CD14-positive monocyte (primary cell): ENCODE measurements at regions not wholly inside any gene's neighbourhood (a gene's known extent, or its start where the extent isn't known, plus 50 kb on each side); places are given as distances from the start of the nearest gene placed in this dataset.
"Not testable (repeated sequence)": the region's sequence is repeated elsewhere in the genome, so short reads cannot be mapped to it uniquely, and the experiment has no call there.

Experiments
- DNase-seq, 3 donors: peaks; one replicate each; pipeline ENCODE4 v3.0.0-alpha.2; 2011 to 2022
- H2AFZ ChIP-seq: 2 replicates; pipeline ENCODE4 v1.6.0; 2012; ENCODE audit warnings: mild to moderate bottlenecking, low read depth, low read length, inconsistent platforms; ENCODE audit not compliant: insufficient read depth, poor library complexity, severe bottlenecking
- H3K27ac ChIP-seq, 2 donors: 1 replicate in 1 of 2; 2 replicates in 1 of 2; pipeline ENCODE4 v1.5.1; 2012 to 2013; ENCODE audit warnings: low read length in 2 of 2, control low read depth in 1 of 2, inconsistent platforms in 1 of 2, low read depth in 1 of 2, mild to moderate bottlenecking in 1 of 2
- H3K27me3 ChIP-seq, 2 donors: one replicate each; pipeline versions ENCODE4 v1.6.0 to v1.6.1; 2011 to 2013; ENCODE audit warnings: low read length in 2 of 2; ENCODE audit not compliant: control insufficient read depth in 2 of 2, insufficient read depth in 2 of 2
- H3K36me3 ChIP-seq, 2 donors: replicated peaks in 1 of 2; 1 replicate in 1 of 2; 2 replicates in 1 of 2; pipeline versions ENCODE4 v1.5.1 to v1.6.1; 2012 to 2013; ENCODE audit warnings: low read length in 2 of 2, control low read depth in 1 of 2, inconsistent platforms in 1 of 2, mild to moderate bottlenecking in 1 of 2; ENCODE audit not compliant: insufficient read depth in 2 of 2, control insufficient read depth in 1 of 2
- H3K4me1 ChIP-seq, 2 donors: 1 replicate in 1 of 2; 2 replicates in 1 of 2; pipeline versions ENCODE4 v1.5.1 to v1.6.1; 2012 to 2013; ENCODE audit warnings: low read length in 2 of 2, control low read depth in 1 of 2, inconsistent platforms in 1 of 2, mild to moderate bottlenecking in 1 of 2, moderate library complexity in 1 of 2; ENCODE audit not compliant: insufficient read depth in 2 of 2, control insufficient read depth in 1 of 2
- H3K4me2 ChIP-seq: replicated peaks from 2 replicates; pipeline ENCODE3; 2012; ENCODE audit warnings: low read length, moderate library complexity, mild to moderate bottlenecking; ENCODE audit not compliant: poor library complexity, severe bottlenecking; ENCODE audit errors: extremely low read depth
- H3K4me3 ChIP-seq, 3 experiments: fragments of 200-600 bp in 1 of 3; sonication (generic) in 1 of 3; replicated peaks in 1 of 3; 1 replicate in 2 of 3; 2 replicates in 1 of 3; pipeline ENCODE4 v1.5.1; 2011 to 2013; ENCODE audit warnings: low read length in 3 of 3, mild to moderate bottlenecking in 3 of 3, control low read depth in 2 of 3, low read depth in 2 of 3, inconsistent platforms in 1 of 3, moderate library complexity in 1 of 3
- H3K79me2 ChIP-seq: 2 replicates; pipeline ENCODE4 v1.6.0; 2012; ENCODE audit warnings: mild to moderate bottlenecking, control low read depth, inconsistent platforms, low read length, moderate library complexity; ENCODE audit not compliant: insufficient read depth
- H3K9ac ChIP-seq: 2 replicates; pipeline ENCODE4 v1.6.0; 2017; ENCODE audit warnings: low read length, mild to moderate bottlenecking; ENCODE audit not compliant: insufficient read depth, poor library complexity, severe bottlenecking
- H3K9me3 ChIP-seq, 2 donors: replicated peaks in 1 of 2; 1 replicate in 1 of 2; 2 replicates in 1 of 2; pipeline versions ENCODE4 v1.5.1 to v1.6.1; 2012 to 2013; ENCODE audit warnings: low read length in 2 of 2, control low read depth in 1 of 2; ENCODE audit not compliant: control insufficient read depth in 1 of 2, insufficient read depth in 1 of 2
- H4K20me1 ChIP-seq: 2 replicates; pipeline ENCODE4 v1.6.0; 2012; ENCODE audit warnings: mild to moderate bottlenecking, low read length, control low read depth, moderate library complexity; ENCODE audit not compliant: insufficient read depth
- H3K27ac Mint-ChIP-seq, 7 donors: one replicate each; pipeline ENCODE4 v1.8.0; 2020; ENCODE audit warnings: mild to moderate bottlenecking in 7 of 7, mixed read lengths in 7 of 7, moderate library complexity in 6 of 7, inconsistent platforms in 2 of 7
- H3K27me3 Mint-ChIP-seq, 3 donors: one replicate each; pipeline ENCODE4 v1.8.0; 2021 to 2022; ENCODE audit warnings: low read depth in 3 of 3, mild to moderate bottlenecking in 3 of 3, mixed read lengths in 3 of 3, moderate library complexity in 3 of 3, inconsistent platforms in 1 of 3
- H3K36me3 Mint-ChIP-seq, 2 donors: one replicate each; pipeline ENCODE4 v1.8.0; 2020; ENCODE audit warnings: mixed read lengths in 2 of 2, inconsistent platforms in 1 of 2, mild to moderate bottlenecking in 1 of 2
- H3K4me1 Mint-ChIP-seq: one replicate; pipeline ENCODE4 v1.8.0; 2020; ENCODE audit warnings: mild to moderate bottlenecking, mixed read lengths
- H3K4me3 Mint-ChIP-seq, 2 donors: one replicate each; pipeline ENCODE4 v1.8.0; 2020; ENCODE audit warnings: mild to moderate bottlenecking in 2 of 2, mixed read lengths in 2 of 2, moderate library complexity in 1 of 2
- H3K9me3 Mint-ChIP-seq, 7 donors: one replicate each; pipeline ENCODE4 v1.8.0; 2020 to 2022; ENCODE audit warnings: mixed read lengths in 7 of 7, mild to moderate bottlenecking in 6 of 7, moderate library complexity in 6 of 7, inconsistent platforms in 2 of 7
- CTCF ChIP-seq: fragments of 200-600 bp; IDR thresholded peaks from one replicate; pipeline ENCODE4 v1.8.0; 2022; ENCODE audit warnings: antibody characterized with exemption, mild to moderate bottlenecking
- WGBS: methylation state at CpG from one replicate; pipeline ENCODE4 v1.1.5; 2013; ENCODE audit warnings: missing lambda C conversion rate; ENCODE audit not compliant: insufficient coverage; 5-methylcytosine and 5-hydroxymethylcytosine counted together
- intact Hi-C, 2 donors: fragments of 100-400 bp; cut with micrococcal nuclease; formaldehyde crosslinking; loops; one replicate each; pipeline versions ENCODE4 v1.15.0 to v1.15.1; 2023

DNA sequence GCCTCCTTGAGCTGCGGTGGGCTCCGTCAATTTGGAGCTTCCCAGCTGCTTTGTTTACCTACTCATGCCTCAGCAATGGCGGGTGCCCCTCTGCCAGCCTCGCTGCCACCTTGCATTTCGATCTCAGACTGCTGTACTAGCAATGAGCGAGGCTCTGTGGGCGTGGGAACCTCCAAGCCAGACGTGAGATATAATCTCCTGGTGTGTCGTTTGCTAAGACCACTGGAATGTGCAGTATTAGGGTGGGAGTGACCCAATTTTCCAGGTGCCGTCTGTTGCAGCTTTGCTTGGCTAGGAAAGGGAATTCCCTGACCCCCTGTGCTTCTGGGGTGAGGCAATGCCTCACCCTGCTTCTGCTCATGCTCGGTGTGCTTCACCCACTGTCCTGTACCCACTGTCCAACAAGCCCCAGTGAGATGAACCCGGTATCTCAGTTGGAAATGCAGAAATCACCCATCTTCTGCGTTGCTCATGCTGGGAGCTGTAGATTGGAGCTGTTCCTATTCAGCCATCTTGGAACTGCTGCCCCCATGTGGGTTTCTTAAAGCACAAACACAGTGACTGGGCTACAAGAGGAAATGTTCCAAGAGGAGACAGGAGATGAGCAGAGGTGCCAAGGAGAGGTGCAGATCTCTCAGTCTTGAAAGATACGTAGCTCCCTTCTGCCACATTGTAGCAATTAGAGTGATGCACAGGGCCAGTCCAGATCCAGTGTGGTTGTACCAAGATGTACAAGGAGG, 193.0 kb upstream of the IGFBP7 start:
- Mint-ChIP-seq H3K4me1 (no peaks in the 10 kb centered on the region), H3K9me3 (peaks cover 5 to 22% (median 17%) of the 10 kb centered on the region in 7 donors), H3K27me3 (peaks cover 2 to 5% (median 2%) of the 10 kb centered on the region in 3 donors)

DNA sequence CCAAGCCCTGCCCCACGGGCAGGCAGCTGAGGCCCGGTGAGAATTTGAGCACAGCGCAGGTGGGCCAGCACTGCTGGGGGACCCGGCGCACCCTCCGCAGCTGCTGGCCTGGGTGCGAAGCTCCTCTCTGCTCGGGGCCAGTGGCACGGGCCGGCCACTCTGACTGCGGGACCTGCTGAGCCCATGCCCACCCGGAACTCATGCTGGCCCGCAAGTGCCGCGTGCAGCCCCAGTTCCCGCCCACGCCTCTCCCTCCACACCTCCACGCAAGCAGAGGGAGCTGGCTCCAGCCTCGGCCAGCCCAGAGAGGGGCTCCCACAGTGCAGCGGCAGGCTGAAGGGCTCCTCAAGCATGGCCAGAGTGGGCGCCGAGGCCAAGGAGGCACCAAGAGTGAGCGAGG, 190.1 kb upstream of the IGFBP7 start:
- H3K9ac ChIP-seq, H3K79me2 ChIP-seq, H3K4me3 Mint-ChIP-seq, H3K27me3 ChIP-seq, H2AFZ ChIP-seq, H3K27ac ChIP-seq, H4K20me1 ChIP-seq, H3K4me3 ChIP-seq, H3K4me1 ChIP-seq, intact Hi-C loops, H3K27me3 Mint-ChIP-seq, H3K36me3 Mint-ChIP-seq, H3K36me3 ChIP-seq, H3K4me2 ChIP-seq, DNase-seq, H3K4me1 Mint-ChIP-seq, H3K27ac Mint-ChIP-seq: not testable (repeated sequence)
- H3K9me3 ChIP-seq = peaks cover 7 to 12% of the 10 kb centered on the region in 2 donors
- WGBS = 97% methylated on average over 15 of the region's 23 CpGs
- peaks cover 8 to 22% (median 20%) of the 10 kb centered on the region in 7 donors for H3K9me3 Mint-ChIP-seq

More for the DNA sequence above, 193.0 kb upstream of the IGFBP7 start:
- H3K36me3 Mint-ChIP-seq = no peaks in the 10 kb centered on the region
- Histone ChIP-seq H3K4me3 (no peak overlapping the region), H3K27ac (no peak overlapping the region), H3K9me3 (peaks cover 7 to 15% of the 10 kb centered on the region in 2 donors), H3K36me3 (no peaks in the 10 kb centered on the region), H3K4me2 (no peak overlapping the region), H2AFZ (no peak overlapping the region), H4K20me1 (no peaks in the 10 kb centered on the region), H3K79me2 (no peaks in the 10 kb centered on the region), H3K4me1 (no peaks in the 10 kb centered on the region), H3K27me3 (no peaks in the 10 kb centered on the region), H3K9ac (no peak overlapping the region)
- no peak for TF ChIP-seq CTCF
- DNase-seq = no peak
- no peak overlapping the region for H3K27ac Mint-ChIP-seq
- WGBS = 83% methylated on average over 12 of the region's 14 CpGs
- H3K4me3 Mint-ChIP-seq = no peak overlapping the region
- intact Hi-C loops = no loop called here
